GM12874 (cell line): ENCODE measurements at regions not wholly inside any gene's neighbourhood (a gene's known extent, or its start where the extent isn't known, plus 50 kb on each side); places are given as distances from the start of the nearest gene placed in this dataset.

Experiments used
- TF ChIP-seq, protein P1 (sequence below): IDR thresholded peaks from 2 replicates; pipeline ENCODE4 v1.5.1; 2011; ENCODE audit warnings: low read depth, mild to moderate bottlenecking, control low read depth, low read length, moderate library complexity; ENCODE audit not compliant: insufficient read depth

DNA sequence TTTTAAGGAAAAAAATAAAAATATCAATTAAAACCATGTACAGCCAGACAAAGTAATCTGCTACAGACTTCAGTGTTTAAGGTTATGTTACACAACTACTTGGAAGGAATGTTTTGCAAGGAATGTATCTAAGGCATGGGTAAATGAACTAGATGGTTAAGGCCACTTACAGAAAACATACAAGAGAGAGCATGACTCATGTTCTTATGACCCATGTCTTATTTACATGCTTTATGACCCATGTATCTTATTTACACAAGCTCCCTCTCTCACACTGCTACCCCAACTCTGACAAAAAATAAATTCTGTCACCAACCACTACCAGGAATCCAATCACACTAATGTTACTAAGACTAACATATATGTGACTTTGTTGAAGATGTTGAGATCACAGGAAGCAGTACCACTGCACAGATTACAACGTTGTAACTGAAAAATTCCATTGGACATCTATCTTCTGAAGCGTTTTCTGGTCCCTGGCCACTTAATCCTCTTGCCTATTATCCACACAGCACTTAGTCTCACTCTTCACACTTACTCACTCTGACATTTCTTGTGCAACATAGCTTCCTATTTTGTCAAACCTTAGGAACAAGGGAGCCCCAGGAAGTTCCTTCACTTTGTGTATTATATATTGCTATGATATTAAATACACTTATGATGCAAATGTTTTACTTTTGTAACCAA is 1630.1 kb upstream of the C9orf72 start:
- TF ChIP-seq, protein P1, sequence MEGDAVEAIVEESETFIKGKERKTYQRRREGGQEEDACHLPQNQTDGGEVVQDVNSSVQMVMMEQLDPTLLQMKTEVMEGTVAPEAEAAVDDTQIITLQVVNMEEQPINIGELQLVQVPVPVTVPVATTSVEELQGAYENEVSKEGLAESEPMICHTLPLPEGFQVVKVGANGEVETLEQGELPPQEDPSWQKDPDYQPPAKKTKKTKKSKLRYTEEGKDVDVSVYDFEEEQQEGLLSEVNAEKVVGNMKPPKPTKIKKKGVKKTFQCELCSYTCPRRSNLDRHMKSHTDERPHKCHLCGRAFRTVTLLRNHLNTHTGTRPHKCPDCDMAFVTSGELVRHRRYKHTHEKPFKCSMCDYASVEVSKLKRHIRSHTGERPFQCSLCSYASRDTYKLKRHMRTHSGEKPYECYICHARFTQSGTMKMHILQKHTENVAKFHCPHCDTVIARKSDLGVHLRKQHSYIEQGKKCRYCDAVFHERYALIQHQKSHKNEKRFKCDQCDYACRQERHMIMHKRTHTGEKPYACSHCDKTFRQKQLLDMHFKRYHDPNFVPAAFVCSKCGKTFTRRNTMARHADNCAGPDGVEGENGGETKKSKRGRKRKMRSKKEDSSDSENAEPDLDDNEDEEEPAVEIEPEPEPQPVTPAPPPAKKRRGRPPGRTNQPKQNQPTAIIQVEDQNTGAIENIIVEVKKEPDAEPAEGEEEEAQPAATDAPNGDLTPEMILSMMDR: no peak

DNA sequence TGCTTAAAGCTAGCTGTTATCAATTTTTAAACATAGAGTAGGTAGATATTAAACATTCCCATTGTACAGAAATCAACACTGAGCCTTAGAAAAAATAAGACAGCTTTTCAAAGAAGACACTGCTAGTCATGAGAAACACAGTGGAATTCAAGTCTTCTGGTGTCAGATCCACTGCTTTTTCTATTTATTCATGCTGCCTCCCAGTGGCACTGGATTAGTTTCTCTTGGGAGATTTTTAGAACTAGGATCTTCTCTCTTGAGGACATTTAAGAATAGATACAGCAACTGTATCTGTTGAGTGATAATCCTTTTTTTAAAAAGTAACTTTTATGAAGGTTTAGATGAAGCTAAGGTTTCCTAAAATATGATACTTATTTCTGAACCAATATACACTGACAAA is 1635.4 kb upstream of the C9orf72 start:
- TF ChIP-seq, protein P1: no peak

DNA sequence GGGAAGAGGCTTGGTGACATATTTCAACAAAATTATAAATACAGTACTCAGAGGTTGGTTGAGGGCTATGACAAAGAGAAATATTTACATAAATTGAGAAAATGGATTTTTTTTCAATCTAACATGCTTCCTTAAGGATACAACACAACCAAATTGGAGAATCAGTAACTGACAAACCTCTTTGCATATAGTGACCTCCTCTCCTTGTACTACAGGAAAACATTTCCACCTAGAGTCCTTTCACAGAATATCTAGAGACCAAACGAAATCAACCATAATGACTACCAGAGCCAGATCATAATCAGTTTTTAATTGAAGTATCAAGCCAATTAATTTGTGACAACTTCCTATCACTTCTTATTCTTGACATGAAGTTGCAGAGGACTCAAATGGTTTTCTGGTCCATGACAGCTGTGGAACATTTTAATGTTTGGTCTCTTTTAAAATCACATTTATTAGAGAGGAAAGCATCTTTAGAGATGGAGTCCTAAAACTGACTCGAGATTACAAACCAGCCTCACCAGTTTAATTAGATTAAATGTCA is 1636.5 kb upstream of the C9orf72 start:
- TF ChIP-seq, protein P1: no peak

DNA sequence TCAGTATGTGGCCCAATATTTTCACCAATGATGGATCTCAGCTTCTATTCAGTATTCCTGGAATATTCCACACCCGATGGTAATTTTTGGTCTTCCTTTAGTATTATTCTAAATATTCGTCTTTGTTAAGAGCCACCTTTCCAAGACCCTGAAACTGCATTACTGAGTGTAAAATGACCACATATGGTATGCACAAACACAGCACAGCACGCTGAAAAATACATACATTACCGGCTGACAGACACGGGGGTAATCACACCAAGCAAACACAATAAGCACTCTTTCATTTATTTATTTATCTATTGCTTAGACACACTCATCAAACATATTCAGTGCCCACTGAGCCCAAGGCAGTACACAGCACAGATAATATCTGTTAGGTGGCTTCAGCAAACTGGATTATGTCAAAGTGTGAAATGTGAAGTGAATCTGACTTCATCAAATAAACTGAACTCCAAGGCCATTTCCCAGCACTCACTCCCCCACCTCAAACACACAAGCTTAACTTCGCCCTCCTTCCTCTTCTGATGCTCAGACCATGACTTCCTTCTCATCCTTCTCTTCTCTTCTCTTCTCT is 1637.8 kb upstream of the C9orf72 start:
- TF ChIP-seq, protein P1: no peak

DNA sequence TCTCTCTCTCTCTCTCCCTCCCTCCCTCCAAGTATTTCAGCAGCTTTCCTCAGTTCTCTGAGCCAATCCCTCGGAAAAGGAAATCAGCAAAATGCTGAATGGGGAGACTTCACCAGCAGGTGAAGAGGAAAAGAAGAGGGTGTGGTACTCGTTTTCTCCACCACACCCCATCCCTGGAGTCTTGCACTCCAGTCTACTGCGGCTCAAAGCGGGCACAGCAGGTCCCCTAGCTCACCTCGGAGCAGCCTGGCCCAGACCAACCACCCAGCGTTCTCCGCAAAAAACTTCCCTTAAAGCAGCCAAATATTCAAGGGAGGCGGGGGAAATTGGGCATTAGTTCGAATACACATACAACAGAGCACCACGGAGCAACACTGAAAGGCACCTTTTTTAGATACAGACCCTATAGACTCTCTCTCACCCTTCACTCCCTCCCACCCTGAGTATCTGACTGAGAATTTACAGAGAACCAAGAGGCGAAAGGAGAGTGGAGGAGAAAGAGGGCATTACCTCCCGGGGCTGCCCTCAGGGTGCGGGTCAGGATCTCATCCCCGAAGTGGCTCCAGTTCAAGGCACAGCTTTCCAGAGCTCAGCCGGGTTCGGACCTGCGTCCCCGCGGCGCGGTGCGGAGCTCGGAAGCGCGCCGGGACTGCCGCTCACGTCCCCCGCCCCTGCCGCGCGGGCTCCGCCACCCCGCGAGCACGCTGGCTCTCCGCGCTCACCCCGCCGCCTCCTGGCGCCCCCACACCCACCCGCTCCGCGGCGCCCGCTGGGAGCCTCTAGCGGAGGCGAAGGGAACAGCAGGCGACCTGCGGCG is 1638.5 kb upstream of the C9orf72 start:
- TF ChIP-seq, protein P1: peak; percentile 91

DNA sequence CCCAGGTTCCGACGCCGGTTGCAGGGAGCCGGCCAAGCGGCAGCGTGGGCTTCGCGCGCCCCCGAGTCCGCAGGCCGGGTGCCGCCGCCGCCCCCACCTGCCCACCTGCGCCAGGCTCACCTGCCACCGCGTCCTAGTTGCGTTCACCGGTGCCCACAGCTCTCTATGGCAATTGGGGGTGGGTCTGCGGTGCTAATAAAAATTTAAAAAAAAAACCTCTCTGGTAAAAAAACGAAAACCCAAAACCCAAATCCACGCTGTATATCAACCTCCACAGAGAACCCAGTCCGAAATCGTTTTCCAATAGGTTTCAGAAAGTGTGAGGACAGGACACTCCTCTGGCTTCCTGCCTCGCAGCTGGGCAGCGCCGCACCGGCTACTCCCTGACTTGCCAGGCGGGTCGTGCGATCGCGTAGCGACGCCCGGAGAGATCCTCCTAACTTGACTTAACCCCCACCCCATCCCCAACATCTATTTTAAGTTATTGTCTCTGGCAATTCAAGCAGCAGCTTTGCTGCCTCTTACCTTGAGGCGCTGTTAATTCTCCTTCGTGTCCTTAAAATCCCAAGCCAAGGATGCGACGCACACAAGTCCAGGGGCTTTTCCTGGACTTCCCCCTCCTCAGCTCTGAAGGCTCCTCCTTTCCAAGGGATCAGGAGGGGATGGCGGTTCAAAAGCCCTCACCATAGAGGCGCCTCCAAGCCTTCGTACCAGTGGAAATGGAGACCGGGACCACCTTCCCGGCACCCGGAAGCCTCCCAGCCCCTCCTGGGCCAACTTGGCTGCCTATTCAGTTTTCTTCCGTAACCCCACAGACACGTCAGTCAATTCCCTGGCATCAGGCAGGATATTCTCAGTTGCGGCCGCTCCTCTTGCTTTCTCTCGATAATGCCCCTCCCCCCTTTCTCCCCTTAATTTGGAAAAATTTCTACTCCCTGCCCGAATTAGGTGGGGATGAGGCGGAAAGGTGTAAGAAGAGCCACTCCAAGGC is 1639.4 kb upstream of the C9orf72 start:
- TF ChIP-seq, protein P1: no peak
